ENCODE measurements at regions not wholly inside any gene's neighbourhood (a gene's known extent, or its start where the extent isn't known, plus 50 kb on each side); places are given as distances from the start of the nearest gene placed in this dataset.

- DNase-seq: no peak
Measured at GRCh38 chr5:175388531-175388930, 55.5 kb downstream of the DRD1 start.

GRCh38 chr5:175387144-175387543, 56.8 kb downstream of the DRD1 start:
- DNase-seq: no peak

- DNase-seq: no peak
Measured at GRCh38 chr5:175386526-175386925, 57.5 kb downstream of the DRD1 start.

GRCh38 chr5:175385691-175386362, 58.2 kb downstream of the DRD1 start:
- peak; percentile 90 for DNase-seq

GRCh38 chr5:175384724-175385552, 59.0 kb downstream of the DRD1 start:
- DNase-seq: no peak

GRCh38 chr5:175383350-175383749, 60.6 kb downstream of the DRD1 start:
- peak; percentile 21 for DNase-seq

GRCh38 chr5:175382171-175382570, 61.8 kb downstream of the DRD1 start:
- DNase-seq: no peak

- DNase-seq: no peak
Measured at GRCh38 chr5:175381130-175381529, 62.9 kb downstream of the DRD1 start.

- no peak for DNase-seq
Measured at GRCh38 chr5:175380701-175381100, 63.3 kb downstream of the DRD1 start.

- no peak for DNase-seq
Measured at GRCh38 chr5:175379867-175380266, 64.1 kb downstream of the DRD1 start.

GRCh38 chr5:175378444-175379028, 65.4 kb downstream of the DRD1 start:
- DNase-seq: peak; percentile 74

- no peak for DNase-seq
Measured at GRCh38 chr5:175377816-175378215, 66.2 kb downstream of the DRD1 start.

- DNase-seq: no peak
Measured at GRCh38 chr5:175374166-175374875, 69.7 kb downstream of the DRD1 start.

GRCh38 chr5:175365866-175366265, 78.1 kb downstream of the DRD1 start:
- no peak for DNase-seq

GRCh38 chr5:175363300-175363699, 80.7 kb downstream of the DRD1 start:
- no peak for DNase-seq

- no peak for DNase-seq
Measured at GRCh38 chr5:175357995-175358394, 86.0 kb downstream of the DRD1 start.

GRCh38 chr5:175356428-175356827, 87.6 kb downstream of the DRD1 start:
- DNase-seq: no peak

- no peak for DNase-seq
Measured at GRCh38 chr5:175354964-175355363, 89.0 kb downstream of the DRD1 start.

- DNase-seq: no peak
Measured at GRCh38 chr5:175353926-175354325, 90.1 kb downstream of the DRD1 start.

GRCh38 chr5:175351897-175352590, 91.9 kb downstream of the DRD1 start:
- no peak for DNase-seq

- no peak for DNase-seq
Measured at GRCh38 chr5:175351126-175351525, 92.9 kb downstream of the DRD1 start.

- no peak for DNase-seq
Measured at GRCh38 chr5:175347931-175348330, 96.1 kb downstream of the DRD1 start.

- no peak for DNase-seq
Measured at GRCh38 chr5:175347027-175347426, 97.0 kb downstream of the DRD1 start.

Measured in DMS153 (cell line).